ENCODE measurements at regions not wholly inside any gene's neighbourhood (a gene's known extent, or its start where the extent isn't known, plus 50 kb on each side); places are given as distances from the start of the nearest gene placed in this dataset.

GRCh38 chr15:34650177-34650576 is 66.7 kb upstream of the GOLGA8B start:
- H3K4me3 ChIP-seq (ENCODE audit: low read depth, low read length), result no peak overlapping the region
- H3K27ac ChIP-seq, result no peak overlapping the region
- H3K27me3 ChIP-seq (ENCODE audit: insufficient read depth, low read depth, severe bottlenecking), result no peaks in the 10 kb centered on the region
- no peaks in the 10 kb centered on the region for H3K36me3 ChIP-seq
- DNase-seq, result no peak
- TF ChIP-seq, protein P1, sequence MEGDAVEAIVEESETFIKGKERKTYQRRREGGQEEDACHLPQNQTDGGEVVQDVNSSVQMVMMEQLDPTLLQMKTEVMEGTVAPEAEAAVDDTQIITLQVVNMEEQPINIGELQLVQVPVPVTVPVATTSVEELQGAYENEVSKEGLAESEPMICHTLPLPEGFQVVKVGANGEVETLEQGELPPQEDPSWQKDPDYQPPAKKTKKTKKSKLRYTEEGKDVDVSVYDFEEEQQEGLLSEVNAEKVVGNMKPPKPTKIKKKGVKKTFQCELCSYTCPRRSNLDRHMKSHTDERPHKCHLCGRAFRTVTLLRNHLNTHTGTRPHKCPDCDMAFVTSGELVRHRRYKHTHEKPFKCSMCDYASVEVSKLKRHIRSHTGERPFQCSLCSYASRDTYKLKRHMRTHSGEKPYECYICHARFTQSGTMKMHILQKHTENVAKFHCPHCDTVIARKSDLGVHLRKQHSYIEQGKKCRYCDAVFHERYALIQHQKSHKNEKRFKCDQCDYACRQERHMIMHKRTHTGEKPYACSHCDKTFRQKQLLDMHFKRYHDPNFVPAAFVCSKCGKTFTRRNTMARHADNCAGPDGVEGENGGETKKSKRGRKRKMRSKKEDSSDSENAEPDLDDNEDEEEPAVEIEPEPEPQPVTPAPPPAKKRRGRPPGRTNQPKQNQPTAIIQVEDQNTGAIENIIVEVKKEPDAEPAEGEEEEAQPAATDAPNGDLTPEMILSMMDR (IDR thresholded peaks at IDR 0.05; ENCODE audit: low read depth, low read length), result no peak
- no peaks in the 10 kb centered on the region for H3K9me3 ChIP-seq (ENCODE audit: severe bottlenecking)

- no peak for DNase-seq
- TF ChIP-seq, protein P1 (IDR thresholded peaks at IDR 0.05; ENCODE audit: low read depth, low read length), result no peak
Measured at GRCh38 chr15:34648294-34648631, 64.8 kb upstream of the GOLGA8B start.

DNA sequence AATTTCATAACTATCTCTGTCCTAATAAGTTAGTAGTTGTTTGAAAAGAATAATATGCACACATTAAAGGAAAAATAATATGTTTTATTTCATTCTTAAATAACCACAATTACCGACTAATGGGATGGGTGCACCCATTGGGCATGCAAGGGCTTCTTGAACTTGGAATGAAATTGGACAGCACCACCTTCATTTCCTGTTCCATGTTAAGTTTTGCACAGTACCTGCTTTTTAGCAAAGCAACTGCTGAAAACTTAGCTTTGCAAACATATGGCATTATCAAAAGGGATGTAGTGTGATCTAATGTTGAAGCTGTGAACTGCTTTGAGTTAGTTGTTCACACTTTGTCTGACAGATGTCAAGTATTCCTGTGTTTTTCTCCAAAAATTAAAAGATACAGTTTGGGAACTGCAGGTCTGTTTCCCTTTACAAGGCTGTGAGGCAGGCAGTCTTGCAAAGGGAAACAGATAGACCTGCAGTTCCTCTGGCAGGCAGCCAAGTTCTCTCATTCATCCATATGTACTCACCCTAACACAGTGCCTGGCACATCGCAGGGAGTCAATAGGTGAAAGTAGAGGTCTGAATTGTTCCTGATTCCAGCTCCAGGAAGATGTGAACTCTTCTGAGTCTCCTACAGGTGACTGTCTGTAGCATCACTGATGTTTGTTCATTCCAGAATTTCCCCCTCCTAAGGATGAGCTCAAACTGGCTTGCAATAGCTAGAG is 64.3 kb upstream of the GOLGA8B start:
- H3K27ac ChIP-seq, result no peak overlapping the region
- TF ChIP-seq, protein P1 (IDR thresholded peaks at IDR 0.05; ENCODE audit: low read depth, low read length), result no peak
- H3K27me3 ChIP-seq (ENCODE audit: insufficient read depth, low read depth, severe bottlenecking), result no peaks in the 10 kb centered on the region
- no peaks in the 10 kb centered on the region for H3K36me3 ChIP-seq
- no peak overlapping the region for H3K4me3 ChIP-seq (ENCODE audit: low read depth, low read length)
- no peaks in the 10 kb centered on the region for H3K9me3 ChIP-seq (ENCODE audit: severe bottlenecking)
- DNase-seq, result no peak

More at GRCh38 chr15:34648294-34648631, 64.8 kb upstream of the GOLGA8B start:
- Histone ChIP-seq H3K27ac (no peak overlapping the region), H3K27me3 (ENCODE audit: insufficient read depth, low read depth, severe bottlenecking) (no peaks in the 10 kb centered on the region), H3K4me3 (ENCODE audit: low read depth, low read length) (no peak overlapping the region), H3K36me3 (no peaks in the 10 kb centered on the region), H3K9me3 (ENCODE audit: severe bottlenecking) (no peaks in the 10 kb centered on the region)

DNA sequence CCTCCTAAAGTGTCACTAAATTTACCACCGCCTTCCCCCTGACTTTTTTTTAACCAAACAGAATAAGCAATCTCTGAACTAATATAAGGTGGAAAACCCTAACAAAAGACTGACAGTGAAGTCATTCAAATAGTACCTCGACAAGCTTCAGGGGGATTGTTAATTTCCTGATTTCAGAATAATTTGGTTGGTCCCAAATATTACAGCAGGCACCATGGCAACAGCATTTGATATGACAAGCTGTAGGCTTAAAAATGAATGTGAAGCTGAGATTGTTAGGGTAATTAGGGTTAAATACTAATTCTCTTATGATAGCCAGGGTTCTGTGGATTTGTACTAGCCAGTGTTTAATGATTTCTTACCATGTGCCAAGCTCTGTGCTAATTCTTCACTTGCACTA is 63.5 kb upstream of the GOLGA8B start:
- Histone ChIP-seq H3K9me3 (ENCODE audit: severe bottlenecking) (no peaks in the 10 kb centered on the region), H3K27ac (no peak overlapping the region), H3K36me3 (no peaks in the 10 kb centered on the region), H3K27me3 (ENCODE audit: insufficient read depth, low read depth, severe bottlenecking) (no peaks in the 10 kb centered on the region), H3K4me3 (ENCODE audit: low read depth, low read length) (no peak overlapping the region)
- no peak for DNase-seq
- TF ChIP-seq, protein P1 (IDR thresholded peaks at IDR 0.05; ENCODE audit: low read depth, low read length), result no peak

- Histone ChIP-seq H3K9me3 (ENCODE audit: severe bottlenecking) (no peaks in the 10 kb centered on the region), H3K4me3 (ENCODE audit: low read depth, low read length) (no peak overlapping the region), H3K36me3 (no peaks in the 10 kb centered on the region), H3K27me3 (ENCODE audit: insufficient read depth, low read depth, severe bottlenecking) (no peaks in the 10 kb centered on the region), H3K27ac (no peak overlapping the region)
- TF ChIP-seq, protein P1 (IDR thresholded peaks at IDR 0.05; ENCODE audit: low read depth, low read length), result no peak
- no peak for DNase-seq
Measured at GRCh38 chr15:34644851-34645250, 61.4 kb upstream of the GOLGA8B start.

- H3K4me3 ChIP-seq (ENCODE audit: low read depth, low read length), result no peak overlapping the region
- TF ChIP-seq, protein P1 (IDR thresholded peaks at IDR 0.05; ENCODE audit: low read depth, low read length), result no peak
- no peaks in the 10 kb centered on the region for H3K9me3 ChIP-seq (ENCODE audit: severe bottlenecking)
- DNase-seq, result no peak
- no peak overlapping the region for H3K27ac ChIP-seq
- H3K27me3 ChIP-seq (ENCODE audit: insufficient read depth, low read depth, severe bottlenecking), result no peaks in the 10 kb centered on the region
- no peaks in the 10 kb centered on the region for H3K36me3 ChIP-seq
Measured at GRCh38 chr15:34644061-34644460, 60.6 kb upstream of the GOLGA8B start.

Measured in WERI-Rb-1 (cell line).